ENCODE measurements at regions not wholly inside any gene's neighbourhood (a gene's known extent, or its start where the extent isn't known, plus 50 kb on each side); places are given as distances from the start of the nearest gene placed in this dataset.

- TF ChIP-seq ZNF462 (CRISPR knock-in tag; IDR thresholded peaks at IDR 0.05), result no peak
- no peak for TF ChIP-seq CREB1 (CRISPR knock-in tag; IDR thresholded peaks at IDR 0.05; ENCODE audit: low read depth)
These were observed 59.3 kb upstream of the SLC2A13 start (continued) for GRCh38 chr12:40165179-40165578.

- no peaks in the 10 kb centered on the region for H3K4me1 Mint-ChIP-seq
- H3F3A ChIP-seq (replicated peaks; ENCODE audit: low read depth), result no peaks in the 10 kb centered on the region
- no peak overlapping the region for H3K4me3 ChIP-seq
- peak; percentile 41 for DNase-seq (ENCODE audit: low spot score)
- H3K4me2 ChIP-seq, result no peak overlapping the region
- no peak overlapping the region for H3K27ac Mint-ChIP-seq
- ATAC-seq, result no peak
- H3K9me3 Mint-ChIP-seq, result peaks cover 65% of the 10 kb centered on the region
- no peaks in the 10 kb centered on the region for H3K9me2 ChIP-seq (ENCODE audit: insufficient read depth)
- H3K36me3 ChIP-seq (ENCODE audit: insufficient read depth), result peaks cover 16% of the 10 kb centered on the region; the same call in 1 of the 2 replicates
- no peak overlapping the region for H3K27ac ChIP-seq (ENCODE audit: low read depth)
- peaks cover 47% of the 10 kb centered on the region for H3K36me3 Mint-ChIP-seq (ENCODE audit: low read depth)
- no peaks in the 10 kb centered on the region for H3K79me2 ChIP-seq (replicated peaks; ENCODE audit: insufficient read depth)
- peaks cover 1% of the 10 kb centered on the region for H3K27me3 Mint-ChIP-seq (ENCODE audit: insufficient read depth, low read depth, poor library complexity)
- H2AFZ ChIP-seq, result no peak overlapping the region
- no peaks in the 10 kb centered on the region for H3K4me1 ChIP-seq (ENCODE audit: insufficient read depth)
- H4K20me1 ChIP-seq (replicated peaks; ENCODE audit: insufficient read depth), result no peaks in the 10 kb centered on the region
- no peaks in the 10 kb centered on the region for H3K27me3 ChIP-seq (ENCODE audit: insufficient read depth)
- H3K4me3 Mint-ChIP-seq, result no peak overlapping the region
- TF ChIP-seq POLR2AphosphoS5 (IDR thresholded peaks at IDR 0.05; ENCODE audit: low read depth) (no peak), ETS1 (IDR thresholded peaks at IDR 0.05) (no peak), JUNB (IDR thresholded peaks at IDR 0.05; ENCODE audit: unreplicated experiment) (no peak), NANOG (IDR thresholded peaks at IDR 0.05; ENCODE audit: borderline replicate concordance) (no peak), STAT1 (IDR thresholded peaks at IDR 0.05; ENCODE audit: unreplicated experiment) (no peak), ZNF331 (CRISPR knock-in tag; IDR thresholded peaks at IDR 0.05; ENCODE audit: low read depth) (no peak), ZNF462 (CRISPR knock-in tag; IDR thresholded peaks at IDR 0.05) (no peak), CREB1 (CRISPR knock-in tag; IDR thresholded peaks at IDR 0.05; ENCODE audit: low read depth) (no peak), EZH2 (IDR thresholded peaks at IDR 0.05; ENCODE audit: low read depth, unreplicated experiment) (no peak), ZNF114 (CRISPR knock-in tag; IDR thresholded peaks at IDR 0.05) (no peak)
These were observed 58.2 kb upstream of the SLC2A13 start for GRCh38 chr12:40164034-40164433.
